Nephron progenitor cell (in vitro differentiated cells): ENCODE measurements at regions not wholly inside any gene's neighbourhood (a gene's known extent, or its start where the extent isn't known, plus 50 kb on each side); places are given as distances from the start of the nearest gene placed in this dataset.

Experiments used
- DNase-seq: peaks from one replicate; pipeline ENCODE4 v3.0.0; 2021
- H3K27ac Mint-ChIP-seq: 2 replicates; pipeline ENCODE4 v1.8.0; 2021; ENCODE audit warnings: mild to moderate bottlenecking, moderate library complexity, mixed read lengths
- H3K27me3 Mint-ChIP-seq: 2 replicates; pipeline ENCODE4 v1.8.0; 2021; ENCODE audit warnings: mild to moderate bottlenecking, low read depth, mixed read lengths; ENCODE audit not compliant: poor library complexity
- H3K36me3 Mint-ChIP-seq: 2 replicates; pipeline ENCODE4 v1.8.0; 2021; ENCODE audit warnings: low read depth, mixed read lengths
- H3K4me1 Mint-ChIP-seq: 2 replicates; pipeline ENCODE4 v1.8.0; 2021; ENCODE audit warnings: mixed read lengths
- H3K4me3 Mint-ChIP-seq: 2 replicates; pipeline ENCODE4 v1.8.0; 2021; ENCODE audit warnings: mild to moderate bottlenecking, moderate library complexity, mixed read lengths
- H3K9me3 Mint-ChIP-seq: 2 replicates; pipeline ENCODE4 v1.8.0; 2021; ENCODE audit warnings: mild to moderate bottlenecking, moderate library complexity, mixed read lengths
- CTCF ChIP-seq: fragments of 200-600 bp; sonication (generic); IDR thresholded peaks from 2 replicates; pipeline ENCODE4 v1.5.0; 2021; ENCODE audit warnings: antibody characterized with exemption

- Mint-ChIP-seq H3K4me1 (no peaks in the 10 kb centered on the region), H3K9me3 (peaks cover 10% of the 10 kb centered on the region), H3K4me3 (no peak overlapping the region), H3K36me3 (no peaks in the 10 kb centered on the region), H3K27ac (no peak overlapping the region), H3K27me3 (peaks cover 2% of the 10 kb centered on the region)
- no peak for DNase-seq
- no peak for TF ChIP-seq CTCF
Observed at GRCh38 chr7:79615466-79615865, 162.0 kb upstream of the MAGI2 start.

- no peak for TF ChIP-seq CTCF
Observed at GRCh38 chr7:79612903-79613302, 159.4 kb upstream of the MAGI2 start.

GRCh38 chr7:79612022-79612421 lies 158.6 kb upstream of the MAGI2 start:
- Mint-ChIP-seq H3K27me3 (peaks cover 2% of the 10 kb centered on the region), H3K4me3 (no peak overlapping the region), H3K4me1 (no peaks in the 10 kb centered on the region), H3K9me3 (peaks cover 10% of the 10 kb centered on the region), H3K27ac (no peak overlapping the region), H3K36me3 (no peaks in the 10 kb centered on the region)
- TF ChIP-seq CTCF, result no peak
- no peak for DNase-seq

More at GRCh38 chr7:79612903-79613302, 159.4 kb upstream of the MAGI2 start:
- Mint-ChIP-seq H3K9me3 (peaks cover 10% of the 10 kb centered on the region), H3K4me3 (no peak overlapping the region), H3K36me3 (no peaks in the 10 kb centered on the region), H3K27me3 (peaks cover 2% of the 10 kb centered on the region), H3K27ac (no peak overlapping the region), H3K4me1 (no peaks in the 10 kb centered on the region)
- DNase-seq, result no peak

GRCh38 chr7:79610748-79611304 lies 157.4 kb upstream of the MAGI2 start:
- DNase-seq, result no peak
- peaks cover 3% of the 10 kb centered on the region for H3K9me3 Mint-ChIP-seq

GRCh38 chr7:79610313-79610712 lies 156.8 kb upstream of the MAGI2 start:
- no peak for TF ChIP-seq CTCF
- DNase-seq, result no peak
- H3K4me1 Mint-ChIP-seq, result no peaks in the 10 kb centered on the region
- no peak overlapping the region for H3K27ac Mint-ChIP-seq
- no peak overlapping the region for H3K4me3 Mint-ChIP-seq
- peaks cover 5% of the 10 kb centered on the region for H3K9me3 Mint-ChIP-seq
- H3K27me3 Mint-ChIP-seq, result peaks cover 7% of the 10 kb centered on the region
- no peaks in the 10 kb centered on the region for H3K36me3 Mint-ChIP-seq

More at GRCh38 chr7:79610748-79611304, 157.4 kb upstream of the MAGI2 start:
- no peaks in the 10 kb centered on the region for H3K36me3 Mint-ChIP-seq
- no peak for TF ChIP-seq CTCF
- peaks cover 7% of the 10 kb centered on the region for H3K27me3 Mint-ChIP-seq
- no peak overlapping the region for H3K27ac Mint-ChIP-seq
- H3K4me1 Mint-ChIP-seq, result no peaks in the 10 kb centered on the region
- H3K4me3 Mint-ChIP-seq, result no peak overlapping the region

GRCh38 chr7:79608005-79608404 lies 154.5 kb upstream of the MAGI2 start:
- no peak overlapping the region for H3K4me3 Mint-ChIP-seq
- H3K27me3 Mint-ChIP-seq, result peaks cover 7% of the 10 kb centered on the region
- TF ChIP-seq CTCF, result no peak
- no peaks in the 10 kb centered on the region for H3K36me3 Mint-ChIP-seq
- no peak overlapping the region for H3K27ac Mint-ChIP-seq
- H3K9me3 Mint-ChIP-seq, result peaks cover 5% of the 10 kb centered on the region
- H3K4me1 Mint-ChIP-seq, result no peaks in the 10 kb centered on the region
- no peak for DNase-seq
